PC-9 (cell line): ENCODE measurements at regions not wholly inside any gene's neighbourhood (a gene's known extent, or its start where the extent isn't known, plus 50 kb on each side); places are given as distances from the start of the nearest gene placed in this dataset.

Experiments
- BruUV-seq: library from RNA; stranded (reverse); fragments of 400-500 nt; replicated peaks from 2 replicates; lab custom pipeline; 2021; lab: Mats Ljungman, UMichigan
- CTCF ChIA-PET: fragments of 300-600 bp; sonication (Branson Sonifier 250); formaldehyde crosslinking; loops from one replicate; lab custom pipeline; 2022; ENCODE audit warnings: antibody characterized with exemption; lab: Charles Lee
- POLR2A ChIA-PET: fragments of 300-600 bp; sonication (Branson Sonifier 250); formaldehyde crosslinking; loops from one replicate; lab custom pipeline; 2022; ENCODE audit warnings: antibody characterized with exemption; ENCODE audit not compliant: unreplicated experiment; lab: Charles Lee
- DNase-seq, 2 experiments: peaks; one replicate each; pipeline versions ENCODE4 v3.0.0 to v3.0.0-alpha.2; 2015 to 2022; ENCODE audit warnings: mixed read lengths in 1 of 2
- H2AFZ ChIP-seq: fragments of 200-600 bp; sonication (generic); 2 replicates; pipeline ENCODE4 v1.8.1; 2017; ENCODE audit warnings: antibody characterized with exemption
- H3F3A ChIP-seq: fragments of 200-600 bp; sonication (generic); 2 replicates; pipeline ENCODE4 v1.8.1; 2017; ENCODE audit warnings: antibody characterized with exemption, mild to moderate bottlenecking, low read depth; ENCODE audit not compliant: insufficient read depth
- H3K27ac ChIP-seq: fragments of 200-600 bp; sonication (generic); 2 replicates; pipeline ENCODE4 v1.6.1; 2016; ENCODE audit warnings: mixed run types
- H3K27me3 ChIP-seq: fragments of 200-600 bp; sonication (generic); 2 replicates; pipeline ENCODE4 v1.6.1; 2016; ENCODE audit warnings: low read depth, mixed run types; ENCODE audit not compliant: insufficient read depth
- H3K36me3 ChIP-seq: fragments of 200-600 bp; sonication (generic); 2 replicates; pipeline ENCODE4 v1.6.1; 2016; ENCODE audit warnings: low read depth, mixed run types
- H3K4me1 ChIP-seq: fragments of 200-600 bp; sonication (generic); replicated peaks from 2 replicates; pipeline ENCODE4 v1.6.1; 2016; ENCODE audit warnings: mixed run types; ENCODE audit not compliant: insufficient read depth
- H3K4me2 ChIP-seq: fragments of 200-600 bp; sonication (generic); 2 replicates; pipeline ENCODE4 v1.6.1; 2017; ENCODE audit warnings: mixed run types
- H3K4me3 ChIP-seq: fragments of 200-600 bp; sonication (generic); 2 replicates; pipeline ENCODE4 v1.6.1; 2016; ENCODE audit warnings: mixed run types
- H3K79me2 ChIP-seq: fragments of 200-600 bp; sonication (generic); 2 replicates; pipeline ENCODE4 v1.6.1; 2017; ENCODE audit warnings: low read depth, mixed run types
- H3K9me2 ChIP-seq: fragments of 200-600 bp; sonication (generic); 2 replicates; pipeline ENCODE4 v1.8.1; 2017; ENCODE audit warnings: mild to moderate bottlenecking; ENCODE audit not compliant: insufficient read depth
- H3K9me3 ChIP-seq: fragments of 200-600 bp; sonication (generic); 2 replicates; pipeline ENCODE4 v1.8.1; 2016; ENCODE audit warnings: low read depth; ENCODE audit not compliant: insufficient read depth
- H4K20me1 ChIP-seq: fragments of 200-600 bp; sonication (generic); 2 replicates; pipeline ENCODE4 v1.8.1; 2017; ENCODE audit not compliant: insufficient read depth
- CTCF ChIP-seq: fragments of 200-600 bp; sonication (generic); conservative IDR thresholded peaks from 2 replicates; pipeline ENCODE4 v1.6.1; 2017; ENCODE audit warnings: mixed run types, antibody characterized with exemption, mild to moderate bottlenecking, moderate library complexity
- EZH2 ChIP-seq: fragments of 200-600 bp; sonication (generic); IDR thresholded peaks from 2 replicates; pipeline ENCODE4 v1.8.0; 2017; ENCODE audit warnings: antibody characterized with exemption, low read depth
- intact Hi-C: fragments of 100-400 bp; cut with micrococcal nuclease; formaldehyde crosslinking; loops from one replicate; pipeline ENCODE4 v1.10.0; 2022; ENCODE audit not compliant: unreplicated experiment

GRCh38 chr4:22999419-22999818 lies 306.7 kb downstream of the GBA3 start:
- Histone ChIP-seq H3K4me2 (no peak overlapping the region), H3K4me1 (no peaks in the 10 kb centered on the region), H3K4me3 (no peak overlapping the region), H3K36me3 (no peaks in the 10 kb centered on the region), H3F3A (no peaks in the 10 kb centered on the region), H3K9me2 (no peaks in the 10 kb centered on the region), H3K9me3 (no peaks in the 10 kb centered on the region), H2AFZ (no peak overlapping the region), H4K20me1 (no peaks in the 10 kb centered on the region), H3K27ac (no peak overlapping the region), H3K79me2 (no peaks in the 10 kb centered on the region), H3K27me3 (no peaks in the 10 kb centered on the region)
- ChIA-PET CTCF (no interaction called here), POLR2A (no interaction called here)
- TF ChIP-seq CTCF (peak; percentile 42), EZH2 (no peak)
- intact Hi-C loops: no loop called here
- BruUV-seq: no TSS peak
- DNase-seq: no peak

GRCh38 chr4:22997358-22998224 lies 304.9 kb downstream of the GBA3 start:
- TF ChIP-seq CTCF: no peak
- no peak for TF ChIP-seq EZH2
- ChIA-PET CTCF (no interaction called here), POLR2A (no interaction called here)
- no peak overlapping the region for H3K4me3 ChIP-seq
- H2AFZ ChIP-seq: no peak overlapping the region
- no peaks in the 10 kb centered on the region for H3K79me2 ChIP-seq
- no peaks in the 10 kb centered on the region for H3K9me2 ChIP-seq
- no peaks in the 10 kb centered on the region for H3K9me3 ChIP-seq
- no peak for DNase-seq
- no peak overlapping the region for H3K4me2 ChIP-seq
- H3F3A ChIP-seq: no peaks in the 10 kb centered on the region
- H3K36me3 ChIP-seq: no peaks in the 10 kb centered on the region
- no peaks in the 10 kb centered on the region for H3K4me1 ChIP-seq
- H3K27me3 ChIP-seq: no peaks in the 10 kb centered on the region
- intact Hi-C loops: no loop called here
- H3K27ac ChIP-seq: no peak overlapping the region
- BruUV-seq: no TSS peak
- H4K20me1 ChIP-seq: no peaks in the 10 kb centered on the region

GRCh38 chr4:22991576-22991975 lies 298.8 kb downstream of the GBA3 start:
- no peak for DNase-seq
- Histone ChIP-seq H3K9me3 (no peaks in the 10 kb centered on the region), H3K4me2 (no peak overlapping the region), H3F3A (no peaks in the 10 kb centered on the region), H3K4me1 (no peaks in the 10 kb centered on the region), H3K79me2 (no peaks in the 10 kb centered on the region), H3K27me3 (no peaks in the 10 kb centered on the region), H3K27ac (no peak overlapping the region), H3K4me3 (no peak overlapping the region), H4K20me1 (no peaks in the 10 kb centered on the region), H2AFZ (no peak overlapping the region), H3K36me3 (no peaks in the 10 kb centered on the region), H3K9me2 (no peaks in the 10 kb centered on the region)
- intact Hi-C loops: no loop called here
- CTCF ChIA-PET: no interaction called here
- BruUV-seq: no TSS peak
- TF ChIP-seq EZH2 (no peak), CTCF (no peak)
- POLR2A ChIA-PET: no interaction called here
